GM12872 (cell line): ENCODE measurements at regions not wholly inside any gene's neighbourhood (a gene's known extent, or its start where the extent isn't known, plus 50 kb on each side); places are given as distances from the start of the nearest gene placed in this dataset.

ENCODE experiments used
- TF ChIP-seq, protein P1 (sequence below): IDR thresholded peaks from 3 replicates; pipeline ENCODE4 v1.5.1; 2011; ENCODE audit warnings: low read depth, mild to moderate bottlenecking, low read length, moderate library complexity; ENCODE audit not compliant: insufficient read depth

DNA sequence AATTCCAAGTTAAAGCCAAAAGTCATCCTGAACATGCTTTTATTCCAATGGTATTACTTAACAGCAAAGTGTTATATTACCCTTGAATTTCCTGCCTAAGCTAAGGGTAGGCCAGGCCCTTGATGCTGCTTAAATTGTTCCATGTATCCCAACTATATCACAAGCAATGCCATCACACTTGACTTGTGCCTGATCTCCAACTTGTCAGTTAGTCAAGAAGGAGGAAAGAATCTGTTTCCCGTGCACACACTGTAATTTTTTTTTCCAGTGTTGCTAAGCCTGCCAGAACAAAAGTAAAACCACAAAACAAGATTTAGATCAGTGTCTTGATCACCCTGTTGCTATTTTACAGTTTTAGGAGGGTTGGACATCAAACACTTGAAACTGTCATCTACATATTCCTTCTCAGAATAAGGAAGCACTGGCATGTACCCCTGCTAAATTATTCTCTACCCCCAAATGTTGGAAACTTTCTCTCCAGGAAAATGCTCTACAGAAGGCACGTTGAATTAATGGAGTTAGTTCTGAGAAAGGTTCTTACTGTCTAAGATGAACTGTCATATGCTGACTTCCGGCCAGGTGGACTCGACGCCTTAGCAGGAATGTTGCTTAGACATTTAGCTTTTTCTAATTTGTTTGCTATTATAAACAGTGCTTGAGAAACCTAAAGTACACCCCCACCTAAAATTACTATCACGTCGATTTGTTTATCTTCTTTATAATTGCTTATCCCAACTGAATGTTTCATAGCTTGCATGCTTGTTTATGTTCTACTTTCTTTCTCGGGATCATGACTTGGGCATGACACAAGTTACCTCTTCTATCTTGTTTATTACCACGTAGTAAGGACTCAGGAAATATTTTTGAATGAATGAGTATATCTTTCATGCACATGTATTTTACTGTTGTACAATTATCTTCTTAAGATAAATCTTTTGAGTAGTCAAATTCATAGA, 105.5 kb upstream of the ZNF438 start:
- TF ChIP-seq, protein P1, sequence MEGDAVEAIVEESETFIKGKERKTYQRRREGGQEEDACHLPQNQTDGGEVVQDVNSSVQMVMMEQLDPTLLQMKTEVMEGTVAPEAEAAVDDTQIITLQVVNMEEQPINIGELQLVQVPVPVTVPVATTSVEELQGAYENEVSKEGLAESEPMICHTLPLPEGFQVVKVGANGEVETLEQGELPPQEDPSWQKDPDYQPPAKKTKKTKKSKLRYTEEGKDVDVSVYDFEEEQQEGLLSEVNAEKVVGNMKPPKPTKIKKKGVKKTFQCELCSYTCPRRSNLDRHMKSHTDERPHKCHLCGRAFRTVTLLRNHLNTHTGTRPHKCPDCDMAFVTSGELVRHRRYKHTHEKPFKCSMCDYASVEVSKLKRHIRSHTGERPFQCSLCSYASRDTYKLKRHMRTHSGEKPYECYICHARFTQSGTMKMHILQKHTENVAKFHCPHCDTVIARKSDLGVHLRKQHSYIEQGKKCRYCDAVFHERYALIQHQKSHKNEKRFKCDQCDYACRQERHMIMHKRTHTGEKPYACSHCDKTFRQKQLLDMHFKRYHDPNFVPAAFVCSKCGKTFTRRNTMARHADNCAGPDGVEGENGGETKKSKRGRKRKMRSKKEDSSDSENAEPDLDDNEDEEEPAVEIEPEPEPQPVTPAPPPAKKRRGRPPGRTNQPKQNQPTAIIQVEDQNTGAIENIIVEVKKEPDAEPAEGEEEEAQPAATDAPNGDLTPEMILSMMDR: no peak

DNA sequence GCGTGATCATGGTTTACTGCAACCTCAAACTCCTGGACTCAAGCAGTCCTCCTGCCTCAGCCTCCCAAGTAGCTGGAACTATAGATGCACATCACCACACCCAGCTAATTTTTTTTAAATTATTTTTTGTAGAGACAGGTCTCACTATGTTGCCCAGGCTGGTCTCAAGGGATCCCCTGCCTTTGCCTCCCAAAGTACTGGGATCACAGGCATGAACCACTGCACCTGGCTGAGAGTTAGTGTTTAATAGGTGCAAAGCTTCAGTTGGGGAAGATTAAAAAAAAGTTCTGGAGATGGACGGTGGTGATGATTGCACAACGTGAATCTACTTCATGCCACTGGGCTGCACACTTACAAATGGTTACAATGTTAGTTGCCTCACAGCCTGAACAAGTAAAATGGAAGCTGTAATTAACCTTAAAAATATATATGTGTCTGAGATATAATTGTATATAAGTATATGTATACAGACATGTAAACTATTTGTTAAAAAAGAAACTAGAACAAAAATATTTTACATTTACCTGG, 106.4 kb upstream of the ZNF438 start:
- TF ChIP-seq, protein P1: no peak

DNA sequence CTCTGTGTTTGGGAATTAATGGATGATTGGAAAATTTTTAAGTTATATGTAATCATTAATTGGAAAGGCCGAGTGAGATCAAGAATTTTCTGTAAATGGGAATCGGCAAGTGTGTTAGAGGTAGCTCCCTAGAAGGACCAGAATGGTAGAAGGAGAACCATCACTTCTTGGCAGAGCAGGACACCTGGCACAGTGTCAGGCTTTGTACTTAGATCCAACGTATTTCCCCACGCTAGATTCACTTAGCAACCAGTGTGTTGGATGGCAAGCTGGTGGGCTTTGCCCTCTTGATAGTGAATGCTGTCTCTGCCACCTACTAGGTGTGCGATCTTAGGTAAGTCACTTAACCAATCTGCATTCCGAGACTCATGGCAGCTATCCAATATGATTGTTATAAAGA, 107.8 kb upstream of the ZNF438 start:
- TF ChIP-seq, protein P1: no peak

DNA sequence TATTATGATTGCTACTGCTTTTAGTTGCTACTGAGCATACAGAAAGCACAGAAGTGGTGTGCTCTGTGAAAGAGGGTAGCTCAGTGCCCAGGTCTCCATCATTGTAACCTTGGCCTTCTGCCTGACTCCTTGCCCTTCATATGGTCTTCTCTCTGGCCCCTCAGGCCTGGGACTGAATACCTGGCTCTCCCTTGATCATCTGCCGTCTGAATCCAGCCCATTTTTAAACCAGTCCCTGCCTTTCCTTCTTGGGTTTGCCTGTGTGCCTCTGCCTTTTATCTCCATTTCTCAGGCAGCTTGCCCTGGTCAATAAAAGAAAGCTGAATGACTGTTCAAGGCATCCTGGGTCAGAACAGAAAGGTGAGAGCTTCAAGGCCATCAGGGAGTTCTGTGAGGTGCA, 109.1 kb upstream of the ZNF438 start:
- TF ChIP-seq, protein P1: no peak

DNA sequence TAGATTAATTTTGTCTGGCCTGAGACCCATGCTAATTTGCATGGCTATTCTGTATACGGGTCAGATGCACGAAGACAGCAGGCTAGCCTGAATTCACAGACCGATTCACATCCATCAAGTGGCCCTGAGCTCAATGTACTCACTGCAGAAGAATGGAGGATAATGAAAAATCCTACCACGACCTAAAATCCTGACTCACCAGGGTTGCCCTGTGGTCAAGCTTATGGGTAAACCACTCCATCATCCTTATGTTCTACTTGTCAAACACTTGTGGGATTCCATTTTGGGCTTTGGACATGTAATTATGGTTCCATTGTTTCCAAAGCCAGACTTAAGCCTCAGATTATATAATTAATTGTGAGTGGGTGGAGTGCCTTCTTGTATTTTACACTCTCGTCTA, 110.4 kb upstream of the ZNF438 start:
- TF ChIP-seq, protein P1: no peak

DNA sequence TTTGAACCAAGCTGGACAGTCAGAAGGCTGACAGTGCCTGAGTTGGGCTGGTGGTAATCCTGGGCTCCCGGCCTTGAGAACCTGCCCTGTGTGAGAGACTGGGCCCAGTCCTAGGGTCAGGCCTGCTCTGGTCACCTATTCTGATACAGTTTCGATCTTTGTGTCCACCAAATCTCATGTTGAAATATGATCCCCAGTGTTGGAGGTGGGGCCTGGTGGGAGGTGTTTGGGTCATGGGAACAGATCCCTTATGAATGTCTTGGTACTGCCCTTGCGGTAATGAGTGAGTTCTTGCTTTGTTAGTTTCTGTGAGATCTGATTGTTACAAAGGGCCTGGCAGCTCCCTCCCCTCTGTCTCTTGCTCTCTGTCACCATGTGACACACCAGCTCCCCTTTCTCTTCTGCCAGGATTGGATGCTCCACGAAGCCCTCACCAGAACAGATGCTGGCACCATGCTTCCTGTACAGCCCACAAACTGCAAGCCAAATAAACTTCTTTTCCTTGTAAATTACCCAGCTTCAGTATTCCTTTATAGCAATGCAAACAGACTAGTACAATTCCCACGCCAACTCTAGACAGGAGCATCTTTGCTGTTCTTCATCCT, 111.8 kb upstream of the ZNF438 start:
- TF ChIP-seq, protein P1: no peak

DNA sequence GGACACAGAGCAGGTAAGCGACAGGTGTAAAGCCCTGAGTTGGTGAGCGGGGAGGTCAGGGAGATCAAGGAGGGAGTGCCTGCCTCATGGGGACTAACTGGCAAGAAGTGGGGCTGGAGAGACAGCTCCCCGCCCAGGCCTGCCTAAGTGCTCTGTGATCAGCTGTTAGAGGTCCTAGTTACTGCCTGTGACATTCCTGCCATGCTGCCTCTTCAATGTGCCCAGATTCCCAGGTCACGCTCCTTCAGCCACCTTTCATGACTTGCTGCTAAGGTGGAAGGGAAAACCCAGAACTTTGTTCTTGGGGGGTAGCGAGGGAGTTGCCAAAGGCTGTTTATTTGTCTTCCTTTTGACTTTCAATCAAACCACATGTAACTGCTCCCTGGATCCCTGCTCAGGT, 114.3 kb upstream of the ZNF438 start:
- TF ChIP-seq, protein P1: no peak
